ENCODE measurements at regions not wholly inside any gene's neighbourhood (a gene's known extent, or its start where the extent isn't known, plus 50 kb on each side); places are given as distances from the start of the nearest gene placed in this dataset.

DNA sequence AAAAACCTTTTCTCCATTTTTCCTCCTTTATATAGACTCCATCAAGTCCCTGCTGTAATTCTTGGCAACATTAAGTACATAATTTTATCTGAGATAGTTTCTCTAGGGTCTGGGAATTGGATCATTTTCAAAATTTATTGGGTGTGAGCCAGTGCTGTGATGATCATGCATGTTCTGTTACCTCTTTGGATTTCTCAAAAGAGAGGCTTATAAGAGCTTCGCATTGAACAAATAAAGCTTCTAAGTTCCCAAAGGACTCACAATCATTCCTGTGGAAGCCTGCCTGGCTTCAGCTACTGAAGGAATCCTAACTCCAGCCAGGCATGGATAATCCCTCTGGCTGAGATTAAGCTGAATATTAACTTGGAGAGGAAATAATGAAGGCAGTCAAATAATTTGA lies 208.5 kb downstream of the RAB38 start:
- no peak overlapping the region for H3K4me3 ChIP-seq (ENCODE audit: low read depth, low read length)
- ChIA-PET CTCF (no interaction called here), POLR2A (no interaction called here)
- DNase-seq (ENCODE audit: low read depth, low spot score), result no peak
- TF ChIP-seq, protein P1, sequence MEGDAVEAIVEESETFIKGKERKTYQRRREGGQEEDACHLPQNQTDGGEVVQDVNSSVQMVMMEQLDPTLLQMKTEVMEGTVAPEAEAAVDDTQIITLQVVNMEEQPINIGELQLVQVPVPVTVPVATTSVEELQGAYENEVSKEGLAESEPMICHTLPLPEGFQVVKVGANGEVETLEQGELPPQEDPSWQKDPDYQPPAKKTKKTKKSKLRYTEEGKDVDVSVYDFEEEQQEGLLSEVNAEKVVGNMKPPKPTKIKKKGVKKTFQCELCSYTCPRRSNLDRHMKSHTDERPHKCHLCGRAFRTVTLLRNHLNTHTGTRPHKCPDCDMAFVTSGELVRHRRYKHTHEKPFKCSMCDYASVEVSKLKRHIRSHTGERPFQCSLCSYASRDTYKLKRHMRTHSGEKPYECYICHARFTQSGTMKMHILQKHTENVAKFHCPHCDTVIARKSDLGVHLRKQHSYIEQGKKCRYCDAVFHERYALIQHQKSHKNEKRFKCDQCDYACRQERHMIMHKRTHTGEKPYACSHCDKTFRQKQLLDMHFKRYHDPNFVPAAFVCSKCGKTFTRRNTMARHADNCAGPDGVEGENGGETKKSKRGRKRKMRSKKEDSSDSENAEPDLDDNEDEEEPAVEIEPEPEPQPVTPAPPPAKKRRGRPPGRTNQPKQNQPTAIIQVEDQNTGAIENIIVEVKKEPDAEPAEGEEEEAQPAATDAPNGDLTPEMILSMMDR (IDR thresholded peaks at IDR 0.05; ENCODE audit: insufficient read depth, low read length, missing control alignments), result no peak

DNA sequence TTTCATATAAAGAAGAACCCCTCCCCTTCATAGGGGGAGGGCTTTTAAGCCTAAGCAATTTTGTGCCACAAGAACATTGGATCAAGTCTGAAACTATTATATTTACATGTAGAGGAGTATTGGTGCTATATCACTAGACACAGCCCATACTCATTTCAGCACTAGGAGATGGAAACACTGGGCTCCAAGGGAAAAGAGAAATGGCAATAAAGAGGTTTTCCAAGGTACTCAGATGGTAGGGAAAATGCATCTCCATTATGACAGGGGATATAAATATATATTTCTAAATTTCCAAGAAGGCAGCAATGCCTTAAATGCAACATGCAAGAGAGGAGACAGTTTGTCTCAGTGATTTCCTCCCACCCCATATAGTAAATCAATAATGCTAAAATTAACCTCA lies 209.0 kb downstream of the RAB38 start:
- POLR2A ChIA-PET, result no interaction called here
- TF ChIP-seq, protein P1 (IDR thresholded peaks at IDR 0.05; ENCODE audit: insufficient read depth, low read length, missing control alignments), result no peak
- no peak overlapping the region for H3K4me3 ChIP-seq (ENCODE audit: low read depth, low read length)
- CTCF ChIA-PET, result no interaction called here
- no peak for DNase-seq (ENCODE audit: low read depth, low spot score)

DNA sequence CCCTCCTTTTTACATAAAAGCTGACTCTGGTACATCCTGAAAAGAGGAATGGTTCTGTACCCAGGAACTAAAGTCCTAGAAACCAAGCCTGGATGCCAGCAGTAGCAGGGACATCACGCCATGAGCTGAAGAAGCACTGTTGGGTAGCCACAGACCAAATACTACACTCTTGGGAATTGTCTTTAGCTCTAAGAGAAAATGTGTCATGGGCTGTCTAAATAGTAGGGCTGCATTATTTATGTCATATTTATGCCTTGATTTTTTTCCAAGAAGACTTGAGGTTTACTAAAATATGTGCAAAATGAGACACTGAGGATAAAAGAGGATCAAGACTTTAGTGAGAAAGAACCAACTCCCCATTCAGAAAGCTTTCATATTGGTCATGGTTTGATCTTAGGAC lies 213.6 kb downstream of the RAB38 start:
- no peak overlapping the region for H3K4me3 ChIP-seq (ENCODE audit: low read depth, low read length)
- TF ChIP-seq, protein P1 (IDR thresholded peaks at IDR 0.05; ENCODE audit: insufficient read depth, low read length, missing control alignments), result no peak
- POLR2A ChIA-PET, result no interaction called here
- CTCF ChIA-PET, result no interaction called here
- no peak for DNase-seq (ENCODE audit: low read depth, low spot score)

DNA sequence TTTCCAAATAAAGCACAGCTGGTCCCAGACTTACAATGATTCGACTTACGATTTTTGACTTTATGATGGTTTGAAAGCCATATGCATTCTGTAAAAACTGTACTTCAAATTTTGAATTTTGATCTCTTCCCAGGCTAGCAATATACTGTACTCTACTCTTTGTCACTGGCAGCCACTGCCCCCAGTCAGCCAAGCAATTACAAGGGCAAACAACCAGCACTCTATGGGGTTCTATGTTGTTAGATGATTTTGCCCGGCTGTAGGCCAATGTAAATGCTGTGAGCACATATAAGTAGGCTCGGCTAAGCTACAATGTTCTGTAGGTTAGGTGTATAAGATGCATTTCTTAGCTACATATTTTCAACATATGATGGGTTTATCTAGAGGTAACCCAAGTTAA lies 217.3 kb downstream of the RAB38 start:
- POLR2A ChIA-PET, result no interaction called here
- TF ChIP-seq, protein P1 (IDR thresholded peaks at IDR 0.05; ENCODE audit: insufficient read depth, low read length, missing control alignments), result no peak

DNA sequence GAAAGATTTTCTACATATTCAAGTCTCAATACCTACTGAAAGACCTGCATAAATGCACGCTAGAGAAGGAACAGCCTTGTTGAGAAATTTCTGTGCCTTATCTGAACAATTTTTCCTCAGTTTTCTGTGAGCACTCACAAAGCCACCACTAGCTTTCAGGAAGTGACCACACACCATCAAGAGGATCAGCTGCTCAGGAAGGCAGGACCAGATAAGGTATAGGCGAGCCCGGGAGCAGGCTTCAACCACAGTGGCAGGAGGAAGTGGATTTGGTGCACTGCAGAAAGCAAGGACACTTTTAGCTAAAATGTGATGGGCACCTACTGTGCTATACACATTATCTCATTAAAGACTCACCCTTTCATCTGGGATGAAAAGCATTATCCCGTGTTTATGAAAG lies 220.8 kb downstream of the RAB38 start:
- H3K4me3 ChIP-seq (ENCODE audit: low read depth, low read length), result no peak overlapping the region
- DNase-seq (ENCODE audit: low read depth, low spot score), result no peak
- ChIA-PET POLR2A (no interaction called here), CTCF (no interaction called here)
- TF ChIP-seq, protein P1 (IDR thresholded peaks at IDR 0.05; ENCODE audit: insufficient read depth, low read length, missing control alignments), result no peak

More for the DNA sequence above, 217.3 kb downstream of the RAB38 start:
- no peak for DNase-seq (ENCODE audit: low read depth, low spot score)
- H3K4me3 ChIP-seq (ENCODE audit: low read depth, low read length), result no peak overlapping the region
- CTCF ChIA-PET, result no interaction called here

DNA sequence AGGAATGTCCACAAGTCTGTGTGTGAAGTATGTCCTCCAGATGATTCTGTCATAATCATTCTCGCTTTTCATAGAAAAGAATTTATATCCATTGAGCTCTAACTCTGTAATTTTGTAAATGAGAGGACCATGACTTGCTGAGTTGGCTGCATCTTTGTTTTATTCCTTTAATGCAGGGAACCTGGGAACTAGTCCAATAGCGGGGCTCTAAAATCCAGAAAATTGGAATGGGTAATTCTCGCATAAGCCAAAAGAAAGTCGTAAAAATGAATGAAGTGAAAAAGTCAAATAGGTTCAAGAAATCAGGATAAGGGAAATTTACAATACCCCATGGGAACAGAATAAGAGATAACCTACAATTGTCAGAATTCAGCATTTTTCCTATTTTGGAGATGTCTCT lies 232.5 kb downstream of the RAB38 start:
- no peak overlapping the region for H3K4me3 ChIP-seq (ENCODE audit: low read depth, low read length)
- ChIA-PET CTCF (no interaction called here), POLR2A (no interaction called here)
- TF ChIP-seq, protein P1 (IDR thresholded peaks at IDR 0.05; ENCODE audit: insufficient read depth, low read length, missing control alignments), result no peak
- DNase-seq (ENCODE audit: low read depth, low spot score), result no peak

All from AG04449 (cell line).